HEK293T (cell line): ENCODE measurements at regions not wholly inside any gene's neighbourhood (a gene's known extent, or its start where the extent isn't known, plus 50 kb on each side); places are given as distances from the start of the nearest gene placed in this dataset.

Experiments used
- BHLHE40 ChIP-seq: fragments of 450-650 bp; IDR thresholded peaks from 2 replicates; pipeline ENCODE4 v1.6.1; 2016; ENCODE audit warnings: mild to moderate bottlenecking, moderate library complexity, borderline replicate concordance
- CTBP1 ChIP-seq: fragments of 450-650 bp; IDR thresholded peaks from 2 replicates; pipeline ENCODE4 v1.6.1; 2016; ENCODE audit warnings: borderline replicate concordance
- HDGF ChIP-seq: fragments of 450-650 bp; IDR thresholded peaks from 2 replicates; pipeline ENCODE4 v1.6.1; 2017; ENCODE audit warnings: antibody characterized with exemption, borderline replicate concordance
- LEF1 ChIP-seq: fragments of 450-650 bp; IDR thresholded peaks from 2 replicates; pipeline ENCODE4 v1.6.1; 2017; ENCODE audit warnings: mild to moderate bottlenecking, borderline replicate concordance
- SP1 ChIP-seq: fragments of 450-650 bp; IDR thresholded peaks from 2 replicates; pipeline ENCODE4 v1.6.1; 2017

DNA sequence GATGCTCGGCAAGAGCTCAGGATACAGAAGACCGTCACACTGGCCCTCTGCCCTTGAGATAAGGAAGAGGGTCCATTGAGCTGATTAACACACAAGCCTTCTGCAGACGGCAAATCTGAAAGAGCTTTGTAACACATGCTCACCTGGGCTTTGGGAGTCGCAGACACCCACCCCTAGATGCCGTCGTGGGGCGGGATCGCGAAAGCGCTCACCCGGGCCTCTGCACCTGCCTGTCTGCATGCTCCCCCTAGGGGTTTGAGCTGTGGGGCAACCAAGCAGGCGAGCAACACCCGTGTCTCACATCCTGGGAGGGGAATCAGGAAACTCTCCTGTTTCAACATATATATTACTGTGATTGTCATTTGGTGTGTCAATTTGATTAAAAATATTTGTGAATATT lies 99.8 kb upstream of the KCNH7 start:
- TF ChIP-seq SP1 (no peak), CTBP1 (no peak), LEF1 (no peak), HDGF (no peak), BHLHE40 (no peak)
